DND-41 (cell line): ENCODE measurements at regions not wholly inside any gene's neighbourhood (a gene's known extent, or its start where the extent isn't known, plus 50 kb on each side); places are given as distances from the start of the nearest gene placed in this dataset.

Source experiments
- ATAC-seq: fragments of 200-7000 bp; cut with Tn5 transposase; 3 replicates; pipeline ENCODE4 v1.9.1; 2021; ENCODE audit warnings: low read depth; ENCODE audit not compliant: insufficient read depth
- DNase-seq: peaks from one replicate; pipeline ENCODE4 v3.0.0-alpha.2; 2020
- H2AFZ ChIP-seq: 2 replicates; pipeline ENCODE4 v1.6.0; 2012; ENCODE audit warnings: low read depth, low read length
- H3K27ac ChIP-seq: 2 replicates; pipeline ENCODE4 v1.5.1; 2012; ENCODE audit warnings: low read length, inconsistent platforms
- H3K27me3 ChIP-seq: fragments of 200-600 bp; sonication (generic); 2 replicates; pipeline ENCODE4 v1.6.0; 2012; ENCODE audit warnings: low read length, mild to moderate bottlenecking, inconsistent platforms; ENCODE audit not compliant: insufficient read depth, poor library complexity
- H3K36me3 ChIP-seq: 2 replicates; pipeline ENCODE4 v1.5.1; 2012; ENCODE audit warnings: low read length, inconsistent platforms; ENCODE audit not compliant: insufficient read depth
- H3K4me1 ChIP-seq: 2 replicates; pipeline ENCODE4 v1.5.1; 2012; ENCODE audit warnings: mild to moderate bottlenecking, low read length; ENCODE audit not compliant: insufficient read depth
- H3K4me2 ChIP-seq: 2 replicates; pipeline ENCODE4 v1.6.0; 2012; ENCODE audit warnings: mild to moderate bottlenecking, moderate library complexity, low read length, inconsistent platforms; ENCODE audit not compliant: insufficient read depth
- H3K4me3 ChIP-seq, 2 experiments: fragments of 200-600 bp in 1 of 2; shearing (Covaris generic) in 1 of 2; 2 replicates each; pipeline ENCODE4 v1.5.1; 2012 to 2016; ENCODE audit warnings: inconsistent platforms in 2 of 2, low read length in 2 of 2, mild to moderate bottlenecking in 2 of 2, low read depth in 1 of 2, moderate library complexity in 1 of 2
- H3K79me2 ChIP-seq: 2 replicates; pipeline ENCODE4 v1.6.0; 2012; ENCODE audit warnings: low read length, inconsistent platforms; ENCODE audit not compliant: insufficient read depth
- H3K9ac ChIP-seq: 2 replicates; pipeline ENCODE4 v1.6.0; 2012; ENCODE audit warnings: low read depth, mild to moderate bottlenecking, inconsistent platforms, low read length, moderate library complexity
- H3K9me3 ChIP-seq: 2 replicates; pipeline ENCODE4 v1.5.1; 2012; ENCODE audit warnings: low read length, moderate library complexity, mild to moderate bottlenecking, inconsistent platforms; ENCODE audit not compliant: insufficient read depth, severe bottlenecking
- H4K20me1 ChIP-seq: 2 replicates; pipeline ENCODE4 v1.6.0; 2012; ENCODE audit warnings: low read length; ENCODE audit not compliant: insufficient read depth
- CTCF ChIP-seq: IDR thresholded peaks from 2 replicates; pipeline ENCODE4 v1.5.1; 2012; ENCODE audit warnings: borderline replicate concordance, low read length, moderate library complexity, mild to moderate bottlenecking; ENCODE audit not compliant: poor library complexity, severe bottlenecking; ENCODE audit errors: extremely low read depth
- EZH2 ChIP-seq: IDR thresholded peaks from 3 replicates; pipeline ENCODE4 v1.6.1; 2012; ENCODE audit warnings: borderline replicate concordance, low read depth, mild to moderate bottlenecking, moderate library complexity, low read length, inconsistent platforms; ENCODE audit not compliant: severe bottlenecking

GRCh38 chr1:214977700-214978374 is 104.7 kb upstream of the KCNK2 start:
- H3K9me3 ChIP-seq, result no peaks in the 10 kb centered on the region
- no peaks in the 10 kb centered on the region for H3K27me3 ChIP-seq

GRCh38 chr1:214979191-214979590 is 103.3 kb upstream of the KCNK2 start:
- Histone ChIP-seq H3K9me3 (no peaks in the 10 kb centered on the region), H3K79me2 (no peaks in the 10 kb centered on the region), H3K4me2 (no peak overlapping the region), H3K9ac (no peak overlapping the region), H3K4me3 (no peak overlapping the region), H2AFZ (no peak overlapping the region), H3K27me3 (no peaks in the 10 kb centered on the region), H3K36me3 (no peaks in the 10 kb centered on the region), H4K20me1 (no peaks in the 10 kb centered on the region), H3K4me1 (no peaks in the 10 kb centered on the region), H3K27ac (no peak overlapping the region)
- TF ChIP-seq CTCF (no peak), EZH2 (no peak)
- no peak for ATAC-seq
- DNase-seq, result no peak

More at GRCh38 chr1:214977700-214978374, 104.7 kb upstream of the KCNK2 start:
- no peak overlapping the region for H3K4me3 ChIP-seq
- H3K36me3 ChIP-seq, result no peaks in the 10 kb centered on the region
- no peak overlapping the region for H3K27ac ChIP-seq
- H3K4me2 ChIP-seq, result no peak overlapping the region
- no peak overlapping the region for H3K9ac ChIP-seq
- TF ChIP-seq CTCF, result no peak
- TF ChIP-seq EZH2, result no peak
- H3K4me1 ChIP-seq, result no peaks in the 10 kb centered on the region
- no peak for DNase-seq
- H4K20me1 ChIP-seq, result no peaks in the 10 kb centered on the region
- no peak overlapping the region for H2AFZ ChIP-seq
- ATAC-seq, result no peak
- H3K79me2 ChIP-seq, result no peaks in the 10 kb centered on the region

DNA sequence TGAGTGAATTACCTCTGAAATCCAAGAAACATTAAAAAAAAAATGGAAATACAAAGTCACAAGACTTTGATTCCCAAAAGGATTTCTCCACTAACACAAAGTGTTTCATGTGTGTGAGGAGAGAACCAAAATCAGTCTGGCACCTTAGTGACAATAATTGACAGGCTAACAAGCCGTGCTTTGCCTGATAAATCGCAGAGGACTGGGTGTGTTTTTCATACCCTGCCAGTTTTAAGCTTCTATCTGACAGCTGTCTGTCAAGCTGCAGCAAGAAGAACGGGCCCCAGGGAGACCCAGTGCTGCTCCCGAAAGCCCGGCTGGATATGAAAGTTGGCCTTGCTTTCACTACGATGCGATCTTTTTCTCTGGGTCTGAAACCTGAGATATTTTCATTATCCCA is 101.6 kb upstream of the KCNK2 start:
- no peak overlapping the region for H3K27ac ChIP-seq
- H2AFZ ChIP-seq, result no peak overlapping the region
- TF ChIP-seq EZH2 (no peak), CTCF (no peak)
- H3K4me2 ChIP-seq, result no peak overlapping the region
- no peaks in the 10 kb centered on the region for H3K9me3 ChIP-seq
- H3K9ac ChIP-seq, result no peak overlapping the region
- ATAC-seq (no peak), DNase-seq (no peak)
- H3K4me1 ChIP-seq, result no peaks in the 10 kb centered on the region
- no peak overlapping the region for H3K4me3 ChIP-seq
- no peaks in the 10 kb centered on the region for H3K79me2 ChIP-seq
- H3K27me3 ChIP-seq, result no peaks in the 10 kb centered on the region
- H4K20me1 ChIP-seq, result no peaks in the 10 kb centered on the region
- no peaks in the 10 kb centered on the region for H3K36me3 ChIP-seq
